ENCODE measurements at regions not wholly inside any gene's neighbourhood (a gene's known extent, or its start where the extent isn't known, plus 50 kb on each side); places are given as distances from the start of the nearest gene placed in this dataset.
"Not testable (repeated sequence)": the region's sequence is repeated elsewhere in the genome, so short reads cannot be mapped to it uniquely, and the experiment has no call there.

DNA sequence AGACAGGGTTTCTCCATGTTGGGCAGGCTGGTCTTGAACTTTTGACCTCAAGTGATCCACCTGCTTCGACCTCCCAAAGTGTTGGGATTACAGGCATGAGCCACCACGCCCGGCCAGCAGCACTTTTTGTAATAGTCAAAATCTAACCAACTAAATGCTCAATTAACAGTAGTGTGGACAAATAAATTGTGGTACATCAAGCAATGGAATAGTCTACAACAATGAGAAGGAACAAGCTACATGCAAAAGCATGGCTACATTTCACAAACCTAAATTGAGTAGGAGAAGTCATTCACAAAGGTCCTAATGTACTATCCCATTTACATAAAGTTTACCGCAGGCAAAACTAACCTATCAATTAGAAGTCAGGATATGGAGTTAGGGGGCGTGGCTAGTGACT, 227.4 kb downstream of the USP22 start:
- TF ChIP-seq, protein P1, sequence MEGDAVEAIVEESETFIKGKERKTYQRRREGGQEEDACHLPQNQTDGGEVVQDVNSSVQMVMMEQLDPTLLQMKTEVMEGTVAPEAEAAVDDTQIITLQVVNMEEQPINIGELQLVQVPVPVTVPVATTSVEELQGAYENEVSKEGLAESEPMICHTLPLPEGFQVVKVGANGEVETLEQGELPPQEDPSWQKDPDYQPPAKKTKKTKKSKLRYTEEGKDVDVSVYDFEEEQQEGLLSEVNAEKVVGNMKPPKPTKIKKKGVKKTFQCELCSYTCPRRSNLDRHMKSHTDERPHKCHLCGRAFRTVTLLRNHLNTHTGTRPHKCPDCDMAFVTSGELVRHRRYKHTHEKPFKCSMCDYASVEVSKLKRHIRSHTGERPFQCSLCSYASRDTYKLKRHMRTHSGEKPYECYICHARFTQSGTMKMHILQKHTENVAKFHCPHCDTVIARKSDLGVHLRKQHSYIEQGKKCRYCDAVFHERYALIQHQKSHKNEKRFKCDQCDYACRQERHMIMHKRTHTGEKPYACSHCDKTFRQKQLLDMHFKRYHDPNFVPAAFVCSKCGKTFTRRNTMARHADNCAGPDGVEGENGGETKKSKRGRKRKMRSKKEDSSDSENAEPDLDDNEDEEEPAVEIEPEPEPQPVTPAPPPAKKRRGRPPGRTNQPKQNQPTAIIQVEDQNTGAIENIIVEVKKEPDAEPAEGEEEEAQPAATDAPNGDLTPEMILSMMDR (IDR thresholded peaks at IDR 0.05; ENCODE audit: poor library complexity) = not testable (repeated sequence)
- not testable (repeated sequence) for TF ChIP-seq EZH2 (IDR thresholded peaks at IDR 0.05; ENCODE audit: borderline replicate concordance); EZH2phosphoT487 (IDR thresholded peaks at IDR 0.05; ENCODE audit: low read depth, severe bottlenecking, unreplicated experiment)

All from hepatocyte (in vitro differentiated cells).